HG02642 (cell line): ENCODE measurements at regions not wholly inside any gene's neighbourhood (a gene's known extent, or its start where the extent isn't known, plus 50 kb on each side); places are given as distances from the start of the nearest gene placed in this dataset.

ENCODE experiments used
- ATAC-seq: cut with Tn5 transposase; IDR thresholded peaks from one replicate; pipeline ENCODE4 v1.9.1; 2021; ENCODE audit warnings: mild to moderate bottlenecking; ENCODE audit not compliant: unreplicated experiment, poor library complexity

DNA sequence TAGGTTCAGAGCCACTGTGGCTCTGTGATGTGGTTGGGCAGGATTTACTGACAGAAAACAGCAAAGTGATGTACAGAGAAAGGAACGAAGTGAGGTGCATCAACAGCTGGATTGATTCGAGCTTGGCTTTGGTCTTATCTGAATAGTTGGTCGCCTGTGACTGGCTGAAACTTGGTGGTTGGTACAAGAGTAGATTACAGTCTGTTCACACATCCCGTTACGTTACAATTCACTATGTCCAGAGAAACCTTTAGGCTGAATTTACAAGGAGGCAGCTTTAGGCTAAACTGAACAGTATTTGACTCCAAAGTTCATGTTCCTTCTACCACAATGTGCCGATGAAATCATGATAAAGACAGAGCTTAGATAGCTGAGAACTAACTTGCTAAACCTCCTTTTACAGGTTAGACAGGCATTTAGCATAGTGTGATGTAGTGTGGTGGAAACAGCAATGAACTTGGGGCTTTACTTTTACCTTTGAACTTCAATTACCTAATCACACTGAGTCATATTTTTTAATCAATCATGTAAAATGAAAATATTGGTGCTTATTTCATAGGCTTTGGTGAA is 210.2 kb upstream of the PUM3 start:
- no peak for ATAC-seq

DNA sequence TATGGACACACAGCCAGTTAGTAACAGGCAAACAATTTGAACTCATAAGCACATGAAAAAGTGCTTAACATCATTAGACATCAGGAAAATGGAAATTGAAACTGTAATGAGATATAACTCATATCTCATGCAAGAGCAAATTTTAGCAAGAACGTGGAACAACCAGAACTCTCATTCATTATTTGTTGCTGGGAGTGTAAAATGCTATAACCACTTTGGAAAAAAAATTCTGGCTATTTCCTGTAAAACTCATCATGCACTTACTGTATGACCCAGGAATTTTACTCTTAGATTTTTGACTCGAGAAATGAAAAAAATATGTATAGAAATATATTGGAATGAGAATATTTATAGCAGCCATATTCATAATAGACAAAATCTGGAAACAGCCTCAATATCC is 205.7 kb upstream of the PUM3 start:
- ATAC-seq = no peak

DNA sequence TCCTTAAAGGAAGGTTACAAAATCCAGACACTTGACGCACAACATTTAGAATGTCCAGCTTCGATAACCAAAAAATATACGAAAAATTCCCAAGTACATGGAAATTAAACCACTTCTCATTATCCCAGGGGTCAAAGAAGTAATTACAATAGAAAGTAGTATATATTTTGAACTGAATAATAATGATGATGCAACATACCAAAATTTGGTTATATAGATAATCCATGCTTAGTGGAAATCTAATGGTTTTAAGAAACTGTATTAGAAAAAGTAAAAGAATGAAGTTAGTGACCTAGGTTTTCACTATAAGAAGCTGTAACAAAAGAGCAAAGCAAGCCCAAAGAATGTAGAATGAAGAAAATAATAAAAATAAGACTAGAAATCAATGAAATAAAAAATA is 204.0 kb upstream of the PUM3 start:
- ATAC-seq = no peak

DNA sequence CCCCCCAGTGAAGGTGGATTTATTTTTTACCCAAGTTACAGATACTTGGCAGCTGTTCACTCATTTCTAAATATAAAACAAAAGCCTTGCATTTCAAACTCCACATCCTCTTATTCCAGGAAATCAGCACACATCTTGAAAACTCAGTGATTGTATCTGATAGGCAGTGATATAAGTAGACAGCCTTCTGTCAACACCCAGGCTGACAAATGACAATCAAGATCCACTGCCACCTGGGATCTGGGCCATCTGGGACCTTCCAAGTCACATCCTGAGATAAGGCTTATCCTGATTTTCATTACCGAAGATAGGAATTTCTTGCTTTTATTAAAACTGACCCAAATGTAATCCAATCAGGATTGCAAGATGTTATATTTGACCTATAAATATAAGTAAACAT is 201.3 kb upstream of the PUM3 start:
- ATAC-seq = no peak

DNA sequence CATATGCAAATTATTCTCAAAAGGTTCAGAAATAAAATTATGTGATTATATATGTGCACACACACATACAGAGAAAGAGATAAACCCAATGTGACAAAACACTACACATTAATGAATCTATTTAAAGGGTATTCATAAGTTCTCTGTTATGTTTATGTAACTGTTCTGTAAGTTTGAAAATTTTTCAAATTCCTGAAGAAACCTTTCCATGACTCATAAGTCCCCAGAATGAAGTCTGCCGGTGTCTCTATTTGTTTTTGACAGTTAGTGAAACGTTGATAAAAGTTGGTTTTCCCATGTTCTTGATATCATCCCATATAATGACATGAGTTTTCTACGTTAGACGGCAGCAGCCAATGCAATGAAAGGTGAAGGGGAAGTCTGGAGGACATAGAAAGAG is 199.5 kb upstream of the PUM3 start:
- no peak for ATAC-seq

DNA sequence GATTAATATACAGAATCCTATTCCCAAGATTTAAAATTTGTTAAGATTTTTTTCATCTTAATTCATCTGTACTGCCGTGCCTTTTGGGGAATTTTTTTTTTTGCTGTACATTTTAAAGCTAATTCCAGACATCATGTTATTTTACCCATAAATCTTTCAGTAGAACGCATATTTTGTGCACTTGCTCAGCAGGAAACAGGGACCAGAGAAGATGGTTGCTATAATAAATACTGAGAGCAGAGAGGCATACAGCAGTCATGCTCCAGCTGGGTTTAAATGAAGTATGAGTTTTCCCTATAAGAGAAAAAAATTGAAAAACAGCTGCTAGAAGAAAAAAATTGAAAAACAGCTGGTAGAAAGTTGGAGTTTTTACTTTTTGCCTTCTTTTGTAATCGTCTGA is 196.9 kb upstream of the PUM3 start:
- no peak for ATAC-seq

DNA sequence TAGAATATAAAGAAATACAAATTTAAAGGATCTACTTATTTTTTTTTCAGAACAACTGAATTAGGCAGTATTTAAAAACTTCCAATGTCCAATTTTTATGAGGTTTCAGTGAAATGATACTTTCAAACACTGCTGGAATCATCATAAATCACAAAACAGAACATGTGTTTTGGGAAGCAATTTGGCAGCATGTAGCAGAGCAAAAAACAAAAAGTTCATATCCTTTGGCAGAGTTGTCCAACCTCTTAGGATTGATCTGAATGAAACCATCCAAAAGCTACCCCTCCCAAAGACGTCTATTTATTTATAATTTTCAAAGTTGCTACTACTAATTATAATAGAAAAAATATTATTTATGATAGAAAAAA is 192.4 kb upstream of the PUM3 start:
- ATAC-seq = no peak

DNA sequence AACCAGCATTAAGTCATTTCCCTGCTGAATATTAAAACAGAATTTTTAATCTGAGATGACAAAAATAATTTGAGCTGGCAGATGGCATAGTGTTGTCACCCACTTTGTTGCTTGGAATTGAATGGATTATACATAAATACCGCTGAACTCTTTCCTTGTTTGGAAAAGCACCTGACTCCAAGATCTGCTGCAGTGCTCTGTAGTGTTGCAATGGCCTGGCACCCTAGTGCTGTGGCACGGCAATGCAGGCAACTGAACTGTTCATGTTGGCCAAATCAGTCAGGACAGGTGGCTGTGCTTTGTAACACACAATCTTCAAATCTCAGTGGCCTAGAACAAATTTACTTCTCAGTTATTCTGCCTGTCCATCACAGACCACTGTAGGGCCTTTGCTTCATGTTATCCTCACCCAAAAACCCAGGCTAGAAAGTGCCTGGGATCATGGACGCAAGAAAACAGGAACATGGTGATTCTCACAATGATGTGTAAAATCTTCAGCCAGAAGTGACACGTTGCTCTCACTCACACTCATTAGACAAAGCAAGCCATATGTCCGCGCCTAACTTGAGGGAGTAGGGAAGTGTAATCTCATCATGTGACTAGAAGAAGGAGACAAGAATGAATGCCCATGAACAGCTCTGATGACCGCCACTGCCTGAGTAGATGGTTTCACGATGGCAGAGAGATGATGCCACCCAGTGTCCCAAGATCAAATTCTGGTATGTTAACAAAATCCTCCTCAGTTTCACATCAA is 191.9 kb upstream of the PUM3 start:
- ATAC-seq = no peak

DNA sequence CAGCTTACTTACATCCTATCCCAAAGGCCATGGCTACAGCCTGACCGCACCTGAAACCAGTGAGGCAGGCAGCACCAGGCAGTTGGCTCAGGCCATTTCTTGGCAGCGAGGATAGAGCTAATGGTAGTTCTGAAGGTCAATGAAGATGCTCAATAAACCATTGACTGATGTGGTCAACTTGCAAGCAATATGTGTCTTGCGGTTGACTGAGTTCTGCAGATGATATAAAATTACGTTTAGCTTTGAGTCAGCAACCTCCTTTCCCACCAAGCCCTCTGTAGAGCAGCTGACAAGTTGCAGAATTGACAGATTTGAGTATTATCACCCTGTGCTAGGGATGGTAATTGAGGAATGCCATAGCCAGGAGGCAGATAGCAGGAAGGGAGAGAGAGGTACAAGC is 189.0 kb upstream of the PUM3 start:
- ATAC-seq = peak; percentile 45

DNA sequence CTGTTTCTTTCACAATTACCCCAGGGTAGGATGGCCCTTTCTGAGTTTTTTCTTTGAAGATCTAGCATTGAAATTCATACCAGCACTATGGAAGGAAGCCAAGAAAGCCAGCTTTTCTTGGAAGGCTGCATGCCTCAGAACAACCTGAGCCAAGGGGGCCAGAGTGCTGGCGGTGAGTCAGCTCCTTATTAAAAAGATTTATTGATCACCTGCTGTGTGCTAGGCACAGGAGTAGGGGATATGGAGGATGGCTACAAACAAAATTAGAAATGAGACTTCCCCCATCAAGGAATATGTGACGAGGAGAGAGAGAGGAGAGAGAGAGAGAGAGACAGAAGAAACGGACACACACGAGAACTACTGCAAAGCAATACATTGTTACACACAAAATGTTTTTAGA is 184.6 kb upstream of the PUM3 start:
- ATAC-seq = no peak

DNA sequence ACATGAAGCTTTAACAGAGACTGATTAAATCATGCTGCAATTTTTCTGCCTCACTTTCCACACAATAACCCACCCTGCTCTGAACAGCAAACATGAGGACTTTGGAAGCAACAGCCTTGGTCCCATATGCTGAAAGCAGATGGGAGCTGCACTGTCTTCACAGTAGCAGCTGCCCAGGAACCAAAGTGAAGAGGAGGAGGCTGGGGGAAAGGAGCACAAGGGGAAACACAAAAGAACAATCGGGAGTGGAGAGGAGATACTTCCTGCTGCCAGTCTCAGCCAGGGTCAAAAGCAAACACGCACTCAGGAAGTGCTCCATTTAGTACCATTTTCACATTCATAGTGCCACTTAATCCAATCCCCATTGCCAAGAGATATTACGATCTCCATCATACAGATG is 183.3 kb upstream of the PUM3 start:
- no peak for ATAC-seq

DNA sequence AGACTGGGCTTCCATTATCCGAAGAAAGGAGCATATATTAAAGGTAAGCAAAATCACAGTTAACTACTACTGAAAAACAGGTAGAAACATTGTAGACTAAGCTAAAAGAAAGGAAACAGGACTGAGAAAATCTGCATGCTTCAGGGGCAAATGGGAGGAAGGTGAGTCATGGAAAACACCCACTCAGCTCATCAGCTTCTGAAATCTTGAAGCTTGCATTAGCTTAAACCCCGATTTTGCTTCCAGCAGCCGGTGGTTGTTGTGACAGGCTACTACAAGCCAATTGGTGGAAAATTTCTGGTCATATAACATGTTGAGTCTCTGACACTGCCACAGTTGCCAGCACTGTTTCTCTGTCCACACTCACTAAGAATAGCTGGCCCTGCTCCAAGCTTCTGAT is 179.6 kb upstream of the PUM3 start:
- no peak for ATAC-seq

DNA sequence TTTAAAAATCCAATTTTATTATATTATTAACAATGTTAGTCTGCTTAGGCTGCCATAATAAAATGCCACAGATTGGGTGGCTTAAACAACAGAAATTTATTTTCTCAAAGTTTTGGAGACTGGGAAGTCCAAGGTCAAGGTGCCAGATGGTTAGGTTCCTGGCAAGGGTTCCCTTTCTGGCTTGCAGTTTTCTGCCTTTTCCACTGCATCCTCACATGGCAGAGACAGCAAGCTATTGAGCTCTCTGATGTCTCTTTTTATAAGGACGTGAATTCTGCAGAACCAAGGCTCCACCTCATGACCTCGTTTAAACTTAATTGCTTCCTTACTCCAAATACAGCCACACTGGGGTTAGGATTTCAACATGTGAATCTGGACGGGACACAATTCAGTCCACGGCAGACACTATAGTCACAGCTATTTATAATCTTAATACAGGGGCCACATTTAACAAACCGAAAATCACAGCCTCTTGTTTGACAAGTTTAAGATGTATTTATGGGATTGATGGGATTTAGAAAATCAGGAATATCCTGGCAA is 174.9 kb upstream of the PUM3 start:
- ATAC-seq = no peak

DNA sequence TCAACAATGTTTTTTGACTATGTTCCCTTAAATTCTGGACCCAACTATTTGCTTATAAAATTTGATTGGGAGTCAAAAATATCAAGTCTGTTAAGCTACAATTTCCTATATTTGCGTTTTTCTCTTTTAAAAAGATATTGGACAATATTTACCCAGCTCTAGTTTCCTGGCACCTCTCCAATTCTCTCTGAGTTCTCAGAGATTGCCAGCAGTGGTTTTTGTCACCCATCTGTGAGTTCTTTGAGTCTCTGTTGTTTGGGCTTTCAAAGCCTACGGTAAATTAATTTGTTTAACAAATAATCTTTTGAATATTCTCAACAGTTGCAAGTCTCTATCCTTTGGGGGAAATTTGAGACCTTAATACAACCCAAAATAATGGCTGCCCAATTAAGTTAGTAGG is 174.2 kb upstream of the PUM3 start:
- ATAC-seq = no peak

DNA sequence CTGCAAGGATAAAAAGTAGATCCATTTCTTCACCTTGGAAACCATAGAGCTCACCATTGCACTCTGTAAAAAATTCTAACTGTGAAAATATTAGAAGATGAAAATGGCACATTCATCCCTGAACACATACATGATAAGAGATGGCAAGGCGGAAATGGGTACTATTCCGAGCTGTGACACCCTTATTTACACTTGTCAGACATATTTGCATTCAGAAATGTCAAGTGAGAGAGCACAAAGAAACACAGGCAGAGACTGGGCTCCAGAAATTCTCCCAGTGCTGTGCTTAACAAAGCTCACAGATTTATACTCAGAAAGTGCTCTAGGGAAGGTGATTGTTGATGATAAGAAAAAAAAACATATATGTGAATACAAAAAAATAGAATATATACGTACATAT is 170.3 kb upstream of the PUM3 start:
- ATAC-seq = no peak

DNA sequence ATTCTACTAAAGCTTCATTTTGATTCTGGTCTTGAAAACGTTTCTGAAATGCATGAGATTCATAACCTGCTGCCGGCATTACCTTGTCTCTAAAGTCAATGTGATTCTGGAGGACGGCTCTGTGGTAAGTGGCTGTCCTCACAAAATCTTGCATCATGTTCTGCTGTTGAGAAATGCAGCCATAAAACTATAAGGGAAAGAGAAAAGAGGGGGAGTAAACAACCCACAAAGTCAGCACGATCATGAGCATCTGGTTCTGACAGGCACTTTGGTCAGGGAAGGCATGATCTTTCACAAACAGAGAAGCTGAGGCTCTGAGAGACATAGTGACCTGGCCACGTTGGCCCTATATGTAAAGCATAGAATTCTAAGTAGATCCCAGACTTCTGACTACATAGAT is 168.9 kb upstream of the PUM3 start:
- ATAC-seq = no peak

DNA sequence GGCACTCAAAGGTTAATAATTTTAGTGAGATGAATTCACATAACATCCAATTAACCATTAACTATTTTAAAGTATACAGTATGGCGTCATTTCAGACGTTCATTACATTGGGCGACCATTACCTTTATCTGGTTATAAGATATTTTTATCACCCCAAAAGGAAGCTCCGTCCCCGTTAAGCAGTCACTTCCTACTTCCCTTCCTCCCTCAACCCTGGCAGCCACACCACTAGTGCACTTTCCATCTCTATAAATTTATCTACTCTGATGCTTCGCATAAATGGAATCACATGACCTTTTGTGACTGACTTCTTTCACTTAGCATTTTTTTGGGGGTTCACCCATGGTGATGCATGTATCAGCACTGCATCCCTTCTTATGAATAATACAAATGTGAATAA is 168.3 kb upstream of the PUM3 start:
- no peak for ATAC-seq

DNA sequence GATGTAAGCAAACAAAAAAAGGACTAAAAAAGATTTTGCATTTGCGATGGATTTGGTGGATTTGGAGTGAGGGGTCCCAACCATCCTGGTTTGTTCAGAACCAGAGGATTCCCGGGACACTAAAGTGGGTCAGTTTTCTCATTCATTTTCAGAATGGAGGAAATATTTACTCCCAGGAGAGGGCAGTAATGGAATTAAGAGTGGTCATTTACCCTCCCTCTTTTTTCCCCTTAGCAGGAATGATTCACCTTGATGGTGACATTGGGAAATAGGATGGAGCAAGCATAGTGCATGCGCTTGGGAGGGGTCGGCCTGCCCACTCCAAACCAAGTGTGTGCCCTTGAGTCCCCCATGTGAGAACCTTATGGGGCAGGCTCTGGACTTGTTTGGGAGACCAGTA is 164.2 kb upstream of the PUM3 start:
- no peak for ATAC-seq

DNA sequence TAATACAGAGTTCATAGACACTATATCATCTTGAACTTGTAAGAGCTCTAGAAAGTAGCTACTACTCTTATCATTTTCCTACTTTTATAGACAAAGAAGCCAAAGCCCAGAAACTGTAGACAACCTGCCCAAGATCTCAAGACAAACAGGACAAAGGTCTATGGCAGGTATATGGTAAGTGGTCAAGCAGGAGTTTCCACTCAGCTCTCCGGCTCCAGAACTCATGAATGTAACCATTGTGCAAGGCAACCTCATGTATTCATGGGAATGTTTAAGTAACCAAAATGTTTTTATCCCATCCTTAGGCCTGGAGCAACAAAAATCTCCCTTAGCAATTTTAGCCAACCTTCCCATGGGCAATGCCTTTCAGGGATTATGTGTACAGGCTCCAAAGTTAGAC is 163.4 kb upstream of the PUM3 start:
- ATAC-seq = no peak

DNA sequence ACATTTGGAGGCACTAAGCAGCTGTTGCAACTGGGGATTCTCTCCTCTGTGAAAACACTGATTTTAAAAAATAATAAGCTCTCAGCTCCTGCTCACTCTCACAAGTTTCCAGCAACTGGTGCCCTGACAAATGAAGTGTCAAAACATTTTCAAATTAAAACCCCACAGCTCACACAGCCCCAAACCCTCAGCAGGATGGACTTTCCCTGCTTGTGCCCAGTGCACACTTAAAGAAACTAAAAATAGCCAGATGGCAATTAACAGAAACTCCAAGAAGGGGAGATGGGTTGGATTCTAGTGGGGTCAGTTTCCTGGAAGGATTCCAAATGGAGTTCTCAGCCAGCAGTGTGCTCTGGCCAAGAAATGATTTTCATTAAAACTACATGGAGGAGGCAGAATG is 163.0 kb upstream of the PUM3 start:
- ATAC-seq = no peak

DNA sequence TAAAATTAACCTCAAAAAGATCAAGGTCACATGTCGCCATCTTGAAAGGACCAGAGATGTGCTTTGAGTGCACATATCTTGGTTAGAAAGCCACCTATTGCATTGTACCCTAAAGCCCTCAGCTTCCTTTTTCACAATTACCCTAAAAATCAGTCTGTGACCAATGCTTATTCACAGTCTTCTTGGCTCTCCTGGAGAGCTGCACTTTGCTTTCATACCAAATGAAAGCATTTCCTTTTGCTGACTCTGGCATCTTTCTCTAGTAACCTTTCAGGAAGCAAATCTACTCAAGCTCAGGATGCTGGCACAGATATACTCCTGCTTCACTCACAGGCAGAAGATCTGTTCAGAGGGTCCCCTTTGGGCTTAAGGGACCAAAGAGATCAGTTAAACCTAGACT is 160.7 kb upstream of the PUM3 start:
- no peak for ATAC-seq

DNA sequence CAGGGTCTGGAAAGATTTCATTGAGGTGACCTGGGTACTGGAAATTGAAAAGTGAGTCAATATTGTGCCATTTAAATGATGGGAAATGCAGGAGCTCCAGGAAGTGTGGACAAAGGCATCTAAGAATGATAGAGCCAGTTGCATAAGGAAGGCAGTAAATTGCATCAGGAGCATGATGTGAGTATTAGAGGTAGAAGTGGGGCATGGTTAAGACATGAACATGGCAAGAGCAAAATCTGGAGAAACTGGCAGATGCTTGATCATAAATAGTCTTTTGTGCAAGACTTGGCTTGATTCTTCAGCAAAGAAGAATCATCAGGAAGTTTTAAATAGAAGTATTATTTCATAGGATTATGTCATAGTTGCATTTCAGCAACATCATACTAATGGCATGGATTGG is 157.4 kb upstream of the PUM3 start:
- ATAC-seq = no peak
